ENCODE measurements at regions not wholly inside any gene's neighbourhood (a gene's known extent, or its start where the extent isn't known, plus 50 kb on each side); places are given as distances from the start of the nearest gene placed in this dataset.

DNA sequence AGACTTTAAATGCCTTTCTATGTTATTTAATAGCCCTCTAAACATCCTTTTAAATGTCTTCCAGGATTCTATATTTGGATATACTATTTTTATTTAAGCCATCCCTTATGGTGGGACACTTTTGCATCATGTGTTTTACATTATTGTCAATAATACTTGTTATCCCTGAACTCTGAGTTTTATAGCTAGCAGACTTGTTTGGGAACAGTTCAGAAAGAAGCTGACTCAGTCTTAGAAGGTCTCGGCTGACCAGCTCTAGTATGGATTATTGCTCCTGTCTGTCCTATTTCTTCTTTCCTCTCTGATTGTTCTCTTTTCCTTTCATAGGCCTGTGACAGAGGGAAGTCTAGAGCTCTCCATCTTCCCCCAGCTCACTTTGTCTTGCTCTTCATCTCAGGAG lies 77.3 kb upstream of the CXCR4 start:
- no peaks in the 10 kb centered on the region for H3K36me3 Mint-ChIP-seq (ENCODE audit: low read depth)
- CTCF ChIA-PET: interaction anchor here (1.0 kb wide), 1 partner anchor 12 kb away, joined by 3 read pairs; no protein-coding TSS in a partner anchor
- H3K9me3 Mint-ChIP-seq: peaks cover 6% of the 10 kb centered on the region
- H3K4me3 Mint-ChIP-seq: no peak overlapping the region
- intact Hi-C loops (cut with micrococcal nuclease): no loop called here
- TF ChIP-seq, protein P1, sequence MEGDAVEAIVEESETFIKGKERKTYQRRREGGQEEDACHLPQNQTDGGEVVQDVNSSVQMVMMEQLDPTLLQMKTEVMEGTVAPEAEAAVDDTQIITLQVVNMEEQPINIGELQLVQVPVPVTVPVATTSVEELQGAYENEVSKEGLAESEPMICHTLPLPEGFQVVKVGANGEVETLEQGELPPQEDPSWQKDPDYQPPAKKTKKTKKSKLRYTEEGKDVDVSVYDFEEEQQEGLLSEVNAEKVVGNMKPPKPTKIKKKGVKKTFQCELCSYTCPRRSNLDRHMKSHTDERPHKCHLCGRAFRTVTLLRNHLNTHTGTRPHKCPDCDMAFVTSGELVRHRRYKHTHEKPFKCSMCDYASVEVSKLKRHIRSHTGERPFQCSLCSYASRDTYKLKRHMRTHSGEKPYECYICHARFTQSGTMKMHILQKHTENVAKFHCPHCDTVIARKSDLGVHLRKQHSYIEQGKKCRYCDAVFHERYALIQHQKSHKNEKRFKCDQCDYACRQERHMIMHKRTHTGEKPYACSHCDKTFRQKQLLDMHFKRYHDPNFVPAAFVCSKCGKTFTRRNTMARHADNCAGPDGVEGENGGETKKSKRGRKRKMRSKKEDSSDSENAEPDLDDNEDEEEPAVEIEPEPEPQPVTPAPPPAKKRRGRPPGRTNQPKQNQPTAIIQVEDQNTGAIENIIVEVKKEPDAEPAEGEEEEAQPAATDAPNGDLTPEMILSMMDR (IDR thresholded peaks at IDR 0.05): no peak
- DNase-seq: no peak
- H3K27me3 Mint-ChIP-seq: no peaks in the 10 kb centered on the region
- no peak for ATAC-seq
- POLR2A ChIA-PET: interaction anchor here (0.7 kb wide), 1 partner anchor 32 kb away, joined by 3 read pairs; no protein-coding TSS in a partner anchor
- no peak overlapping the region for H3K27ac Mint-ChIP-seq
- H3K4me1 Mint-ChIP-seq (ENCODE audit: low read depth): no peaks in the 10 kb centered on the region

DNA sequence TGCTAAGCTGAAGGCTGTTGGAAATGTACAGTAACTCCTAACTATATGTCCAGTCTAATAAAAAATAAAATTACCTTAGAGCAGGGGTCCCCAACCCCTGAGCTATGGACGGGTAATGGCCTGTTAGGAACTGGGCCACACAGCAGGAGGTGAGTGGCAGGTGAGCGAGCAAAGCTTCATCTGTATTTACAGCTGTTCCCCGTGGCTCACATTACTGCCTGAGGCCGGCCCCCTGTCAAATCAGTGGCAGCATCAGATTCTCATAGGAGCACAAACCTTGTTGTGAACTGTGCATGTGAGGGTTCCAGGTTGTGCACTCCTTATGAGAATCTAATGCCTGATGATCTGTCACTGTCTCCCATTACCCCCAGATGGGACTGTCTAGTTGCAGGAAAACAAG lies 73.1 kb upstream of the CXCR4 start:
- no peak for ATAC-seq
- no peak overlapping the region for H3K4me3 Mint-ChIP-seq
- H3K36me3 Mint-ChIP-seq (ENCODE audit: low read depth): no peaks in the 10 kb centered on the region
- TF ChIP-seq, protein P1 (IDR thresholded peaks at IDR 0.05): no peak
- ChIA-PET POLR2A (interaction anchor here (1.2 to 2.5 kb wide), 2 partner anchors 12 to 34 kb away, joined by 3 to 9 read pairs; no protein-coding TSS in a partner anchor), CTCF (interaction anchor here (1.5 kb wide), 1 partner anchor 47 kb away, joined by 4 read pairs; no protein-coding TSS in a partner anchor)
- DNase-seq: no peak
- intact Hi-C loops (cut with micrococcal nuclease): no loop called here
- no peaks in the 10 kb centered on the region for H3K27me3 Mint-ChIP-seq
- no peak overlapping the region for H3K27ac Mint-ChIP-seq
- no peaks in the 10 kb centered on the region for H3K4me1 Mint-ChIP-seq (ENCODE audit: low read depth)
- no peaks in the 10 kb centered on the region for H3K9me3 Mint-ChIP-seq

DNA sequence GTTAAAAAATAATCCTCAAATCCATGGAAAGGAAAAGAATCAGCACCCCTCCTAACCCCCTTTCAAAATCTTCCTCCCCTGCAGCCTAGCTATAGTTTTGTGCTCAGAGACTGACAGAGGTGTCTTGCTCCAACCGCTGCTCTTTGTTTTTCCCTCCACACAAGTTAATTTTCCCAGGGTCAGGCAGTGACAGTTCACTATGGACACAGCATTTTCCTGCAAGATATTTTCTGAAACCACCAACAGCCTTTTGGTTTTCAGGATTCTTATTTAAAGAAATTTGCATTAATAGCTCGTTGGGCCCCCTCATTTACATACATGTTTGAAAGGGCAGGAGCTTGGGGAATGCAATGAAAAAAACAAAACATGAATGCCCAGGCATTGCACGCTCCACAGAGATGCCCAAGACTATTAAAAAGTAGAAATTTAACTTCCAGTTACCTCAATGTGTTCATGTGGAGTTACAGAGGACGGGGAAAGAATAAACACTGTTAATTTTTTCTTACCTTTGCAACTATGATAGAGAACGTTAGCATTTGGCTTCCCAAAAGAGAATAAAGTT lies 71.4 kb upstream of the CXCR4 start:
- Mint-ChIP-seq H3K27ac (no peak overlapping the region), H3K9me3 (peaks cover 1% of the 10 kb centered on the region), H3K36me3 (ENCODE audit: low read depth) (no peaks in the 10 kb centered on the region), H3K4me3 (no peak overlapping the region), H3K4me1 (ENCODE audit: low read depth) (no peaks in the 10 kb centered on the region), H3K27me3 (no peaks in the 10 kb centered on the region)
- intact Hi-C loops (cut with micrococcal nuclease): no loop called here
- DNase-seq (no peak), ATAC-seq (no peak)
- TF ChIP-seq, protein P1 (IDR thresholded peaks at IDR 0.05): no peak
- ChIA-PET POLR2A (interaction anchor here (2.5 kb wide), 1 partner anchor 10 kb away, joined by 9 read pairs; no protein-coding TSS in a partner anchor), CTCF (interaction anchor here (0.9 to 2.3 kb wide), 2 partner anchors 10 to 14 kb away, joined by 3 to 7 read pairs; no protein-coding TSS in a partner anchor)

DNA sequence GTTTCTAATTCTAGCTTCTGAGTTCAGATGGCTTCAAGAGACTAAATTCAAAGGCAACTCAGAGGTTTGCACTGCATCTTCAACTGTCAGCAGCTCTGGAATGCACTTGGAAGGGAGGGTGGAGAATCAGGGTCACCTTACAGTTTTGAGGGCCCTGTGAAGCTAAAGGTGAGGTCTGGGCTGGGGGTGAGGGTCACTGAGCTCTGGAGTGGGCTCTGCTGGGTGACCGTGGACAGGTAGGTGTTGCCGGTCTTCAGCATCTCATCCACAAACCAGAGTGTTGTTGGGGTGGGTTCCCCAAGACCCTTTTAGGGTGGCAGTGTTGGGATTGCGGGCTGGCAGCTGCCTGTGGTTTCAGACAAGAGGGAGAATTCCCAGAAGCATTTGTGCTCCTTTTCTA lies 70.1 kb upstream of the CXCR4 start:
- intact Hi-C loops (cut with micrococcal nuclease): no loop called here
- ChIA-PET CTCF (interaction anchor here (2.3 kb wide), 1 partner anchor 9 kb away, joined by 7 read pairs; no protein-coding TSS in a partner anchor), POLR2A (no interaction called here)
- Mint-ChIP-seq H3K27ac (no peak overlapping the region), H3K4me3 (no peak overlapping the region), H3K9me3 (peaks cover 1% of the 10 kb centered on the region), H3K27me3 (no peaks in the 10 kb centered on the region), H3K4me1 (ENCODE audit: low read depth) (no peaks in the 10 kb centered on the region), H3K36me3 (ENCODE audit: low read depth) (no peaks in the 10 kb centered on the region)
- ATAC-seq (no peak), DNase-seq (no peak)
- TF ChIP-seq, protein P1 (IDR thresholded peaks at IDR 0.05): no peak

DNA sequence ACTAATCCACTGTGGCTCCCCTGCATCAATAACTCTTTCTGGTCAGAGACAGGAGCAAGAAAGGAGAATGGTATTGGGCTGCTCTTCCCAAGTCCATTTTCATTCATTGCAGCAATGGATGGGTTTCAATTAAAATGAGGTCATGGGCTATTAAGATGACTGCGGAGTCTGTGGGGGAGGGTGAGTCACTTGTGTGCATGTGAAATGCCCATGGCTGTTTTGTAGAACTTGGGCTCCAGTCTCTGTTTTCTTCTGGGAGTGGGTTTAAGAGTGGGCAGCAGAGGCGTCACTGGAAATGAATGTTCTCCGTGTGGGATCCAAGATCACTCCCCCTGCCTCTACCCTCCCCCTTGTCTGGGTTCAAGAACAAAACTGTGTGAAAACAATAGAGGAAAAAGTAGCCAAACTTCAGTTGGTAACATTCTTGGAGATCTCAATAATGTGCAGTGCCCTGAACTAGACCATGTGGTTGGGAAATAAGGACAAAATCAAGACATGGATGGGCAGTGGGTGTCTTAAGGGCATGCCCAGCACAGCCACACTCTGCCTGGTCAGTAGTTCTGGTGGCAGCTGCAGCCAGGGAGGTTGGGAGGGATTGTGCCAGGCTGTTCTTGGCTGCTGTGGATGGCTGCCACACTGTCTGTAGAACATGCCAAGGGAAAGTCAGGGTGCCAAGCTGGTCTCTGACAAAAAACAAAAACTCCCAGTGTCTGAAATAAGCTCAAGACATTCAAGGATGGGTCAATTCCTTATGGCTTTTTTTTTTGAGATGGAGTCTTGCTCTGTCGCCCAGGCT lies 68.2 kb upstream of the CXCR4 start:
- Mint-ChIP-seq H3K4me1 (ENCODE audit: low read depth) (no peaks in the 10 kb centered on the region), H3K4me3 (no peak overlapping the region), H3K27me3 (no peaks in the 10 kb centered on the region), H3K27ac (no peak overlapping the region), H3K9me3 (peaks cover 5% of the 10 kb centered on the region), H3K36me3 (ENCODE audit: low read depth) (no peaks in the 10 kb centered on the region)
- no peak for ATAC-seq
- intact Hi-C loops (cut with micrococcal nuclease): no loop called here
- ChIA-PET CTCF (interaction anchor here (0.6 kb wide), 1 partner anchor 61 kb away, joined by 3 read pairs; no protein-coding TSS in a partner anchor), POLR2A (no interaction called here)
- peak; percentile 19 for DNase-seq
- TF ChIP-seq, protein P1 (IDR thresholded peaks at IDR 0.05): no peak

All from activated CD8-positive, alpha-beta T cell treated with anti-CD3 and anti-CD28 coated beads for 36 hours (primary cell).